ENCODE measurements at regions not wholly inside any gene's neighbourhood (a gene's known extent, or its start where the extent isn't known, plus 50 kb on each side); places are given as distances from the start of the nearest gene placed in this dataset.

- TF ChIP-seq CTCF (IDR thresholded peaks at IDR 0.05; ENCODE audit: insufficient read depth, low read length, poor library complexity, severe bottlenecking) (no peak), EZH2phosphoT487 (conservative IDR thresholded peaks at IDR 0.05; ENCODE audit: low read length) (no peak)
These were observed 413.2 kb downstream of the FGF13 start for GRCh38 chrX:138298268-138298667.
